ENCODE measurements at regions not wholly inside any gene's neighbourhood (a gene's known extent, or its start where the extent isn't known, plus 50 kb on each side); places are given as distances from the start of the nearest gene placed in this dataset.

- TF ChIP-seq POLR2AphosphoS5 (IDR thresholded peaks at IDR 0.05; ENCODE audit: low read depth, low read length) (no peak), CTCF (IDR thresholded peaks at IDR 0.05) (no peak), REST (IDR thresholded peaks at IDR 0.05; ENCODE audit: insufficient read depth in 1 of 2, low read depth in 2 of 2, low read length in 1 of 2) (no peak), TCF7L2 (IDR thresholded peaks at IDR 0.05; ENCODE audit: low read depth, low read length) (no peak), SIN3A (IDR thresholded peaks at IDR 0.05; ENCODE audit: borderline replicate concordance, insufficient read depth, low read depth, low read length) (no peak)
These were observed 89.4 kb upstream of the TRIM2 start for GRCh38 chr4:153114771-153115321.

Data from Panc1 (cell line).